SIG-M5 (cell line): ENCODE measurements at regions not wholly inside any gene's neighbourhood (a gene's known extent, or its start where the extent isn't known, plus 50 kb on each side); places are given as distances from the start of the nearest gene placed in this dataset.
"Not testable (repeated sequence)": the region's sequence is repeated elsewhere in the genome, so short reads cannot be mapped to it uniquely, and the experiment has no call there.

Experiments
- DNase-seq: peaks from one replicate; lab custom pipeline; 2025; lab: John Stamatoyannopoulos, UW

DNA sequence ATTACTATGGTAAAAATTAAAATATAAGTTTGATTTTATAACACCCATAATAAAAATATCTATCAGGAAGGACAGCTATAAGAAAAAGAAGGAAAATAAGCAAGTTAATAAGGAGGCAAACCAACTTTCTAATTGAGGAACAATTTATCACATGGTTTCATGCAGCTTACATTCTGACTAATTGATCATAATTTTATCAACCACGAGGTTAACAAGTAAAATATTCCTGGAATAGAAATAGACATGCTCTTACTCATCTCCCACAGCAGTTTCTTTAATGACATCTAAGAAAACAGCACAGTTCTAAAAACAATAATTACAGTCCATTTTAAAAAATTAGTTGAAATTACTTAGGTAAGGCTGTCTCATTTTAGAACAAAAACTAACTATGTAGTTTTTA is 130.8 kb upstream of the KRR1 start:
- DNase-seq, result no peak

DNA sequence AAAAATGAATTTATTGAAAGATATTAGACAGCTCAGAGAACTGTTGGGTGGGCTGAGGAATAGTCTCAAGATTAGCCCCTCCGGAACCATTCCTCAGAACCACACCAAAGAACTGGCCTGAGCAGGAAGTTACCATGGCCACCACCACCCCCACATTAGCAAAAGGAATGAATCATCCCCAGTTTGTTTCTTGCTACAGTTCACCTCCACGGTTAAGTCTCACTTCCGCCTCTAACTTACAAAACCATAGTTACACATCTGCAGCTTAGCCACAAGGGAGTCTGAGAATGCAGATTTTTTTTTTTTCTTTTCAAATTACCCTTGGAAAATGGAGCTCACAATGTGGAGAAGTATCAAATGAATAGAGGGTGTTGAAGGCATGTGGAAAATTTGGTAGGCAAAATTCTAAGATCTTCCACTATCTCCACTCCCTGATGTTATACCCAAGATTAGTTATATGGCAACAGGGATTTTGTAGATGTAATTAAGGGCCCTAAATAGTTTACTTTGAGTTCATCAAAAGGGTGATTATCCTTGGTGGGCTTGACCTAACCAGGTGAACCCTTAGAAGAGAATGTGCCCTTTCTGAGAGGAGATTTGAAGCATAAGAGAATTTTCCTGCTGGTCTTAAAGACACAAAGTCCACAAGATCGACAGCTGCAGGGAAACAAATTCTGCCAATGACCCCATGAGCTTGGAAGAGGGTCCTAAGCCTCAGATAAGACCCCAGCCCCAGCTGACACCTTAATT is 129.8 kb upstream of the KRR1 start:
- DNase-seq, result peak; percentile 81

DNA sequence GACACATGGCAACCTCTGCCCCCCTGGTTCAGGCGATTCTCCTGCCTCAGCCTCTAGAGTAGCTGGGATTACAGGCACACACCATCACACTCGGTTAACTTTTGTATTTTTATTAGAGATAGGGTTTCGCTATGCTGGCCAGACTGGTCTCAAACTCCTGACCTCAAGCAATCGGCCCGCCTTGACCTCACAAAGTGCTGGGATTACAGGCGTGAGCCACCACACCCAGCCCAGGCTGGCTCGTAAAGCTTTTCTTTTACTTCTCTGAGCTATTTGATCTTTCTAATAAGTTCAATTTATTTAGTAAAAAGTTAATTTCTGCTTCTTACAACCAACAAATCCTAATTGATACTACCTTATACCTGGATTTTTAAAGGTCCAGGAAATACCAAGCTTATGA is 127.4 kb upstream of the KRR1 start:
- no peak for DNase-seq

DNA sequence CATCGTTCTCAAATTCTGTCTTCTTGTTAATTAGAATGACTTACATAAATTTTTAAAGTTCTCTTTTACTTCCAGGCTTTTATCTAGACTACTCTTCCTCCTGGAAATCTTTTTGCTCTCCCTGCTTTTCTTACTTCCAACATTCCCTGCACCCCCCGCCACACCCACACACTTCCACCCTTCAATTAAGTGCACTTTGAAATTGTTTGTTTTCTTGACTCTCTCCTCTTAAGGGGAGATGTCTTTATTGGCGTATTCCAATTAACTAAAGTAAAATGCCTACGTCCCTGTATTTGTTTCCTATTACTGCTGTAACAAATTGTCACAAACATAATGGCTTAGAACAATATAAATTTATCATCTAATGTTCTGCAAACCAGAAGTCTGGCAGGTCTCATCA is 125.2 kb upstream of the KRR1 start:
- DNase-seq, result no peak

DNA sequence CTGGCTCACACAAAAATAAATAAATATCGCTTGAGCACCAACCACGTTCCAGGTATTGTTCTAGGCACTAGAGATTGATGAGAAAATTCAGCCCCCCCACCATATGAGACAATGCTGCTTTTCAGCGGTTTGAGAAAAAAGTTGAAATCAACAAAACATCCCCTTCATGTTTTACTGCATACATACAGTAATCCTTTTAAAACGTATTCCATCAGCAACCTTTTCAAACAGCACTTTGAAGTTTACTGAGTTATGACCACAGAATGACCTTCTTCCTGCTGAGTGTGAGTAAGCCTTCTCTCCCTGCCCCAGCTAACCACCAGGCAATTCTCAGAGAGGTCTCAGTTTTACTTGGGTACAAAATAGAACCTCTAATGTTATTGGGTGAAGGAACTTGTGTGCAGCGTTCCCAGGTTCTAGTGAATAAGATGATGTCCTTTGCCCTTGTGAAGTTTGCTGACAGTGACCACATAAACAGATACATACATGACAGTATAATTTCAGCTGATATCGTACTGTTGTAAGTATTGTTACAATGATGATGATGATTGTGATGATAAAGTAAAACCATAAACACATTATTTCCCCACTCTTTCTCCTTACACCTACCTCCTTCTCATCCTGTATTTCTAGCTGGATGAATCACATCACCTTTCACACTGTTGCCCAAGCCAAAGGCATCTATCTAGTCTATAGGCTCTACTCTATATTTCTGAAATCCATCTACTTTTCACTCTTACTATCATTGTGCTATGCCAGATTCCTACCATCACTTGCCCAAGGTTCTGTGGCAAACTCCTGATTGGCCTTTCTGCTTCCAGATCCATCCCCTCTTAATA is 124.4 kb upstream of the KRR1 start:
- no peak for DNase-seq

DNA sequence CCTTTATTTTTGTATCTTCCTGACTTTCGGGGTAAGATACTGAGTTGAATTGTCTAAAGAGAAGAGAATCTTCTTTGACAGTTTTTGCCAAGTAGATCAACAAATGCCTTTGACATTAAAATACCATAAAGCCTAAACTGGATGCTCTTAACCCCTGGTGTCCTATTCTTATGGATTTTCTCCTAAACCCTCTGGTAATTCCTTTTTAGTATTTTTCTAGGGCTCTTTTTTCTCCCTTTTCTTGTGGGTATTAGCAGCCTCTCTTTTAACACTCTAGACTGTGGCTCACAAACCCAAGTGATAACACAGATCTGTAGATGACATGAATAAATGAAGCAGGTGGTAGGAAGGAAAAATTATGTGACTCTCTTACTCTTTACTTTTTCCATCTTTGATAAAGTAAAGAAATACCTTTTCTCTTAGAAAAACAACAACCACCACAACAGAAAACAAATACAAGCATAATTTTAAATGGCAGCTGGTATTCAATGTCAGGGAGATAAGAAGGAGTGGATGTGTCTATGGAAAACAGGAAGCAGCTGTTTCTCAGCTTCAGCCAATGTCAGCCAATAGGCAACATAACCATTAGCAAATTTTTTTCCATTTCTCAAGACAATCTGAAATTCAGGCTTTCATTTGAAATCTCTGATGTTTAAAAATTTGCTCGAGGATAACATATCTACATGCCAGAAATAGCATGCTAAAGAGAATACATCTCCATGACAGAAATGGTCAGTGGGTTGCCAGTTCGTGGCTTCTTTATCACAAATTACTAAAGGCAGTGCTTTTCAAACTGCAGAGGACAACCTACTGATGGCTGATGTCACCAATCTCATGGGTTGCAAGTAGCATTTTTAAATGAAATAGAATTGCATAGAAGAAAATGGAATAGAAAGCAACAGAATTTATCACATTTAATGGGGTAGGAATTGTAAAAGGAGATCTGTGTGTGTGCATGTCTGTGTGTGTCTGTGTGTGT is 123.1 kb upstream of the KRR1 start:
- no peak for DNase-seq

DNA sequence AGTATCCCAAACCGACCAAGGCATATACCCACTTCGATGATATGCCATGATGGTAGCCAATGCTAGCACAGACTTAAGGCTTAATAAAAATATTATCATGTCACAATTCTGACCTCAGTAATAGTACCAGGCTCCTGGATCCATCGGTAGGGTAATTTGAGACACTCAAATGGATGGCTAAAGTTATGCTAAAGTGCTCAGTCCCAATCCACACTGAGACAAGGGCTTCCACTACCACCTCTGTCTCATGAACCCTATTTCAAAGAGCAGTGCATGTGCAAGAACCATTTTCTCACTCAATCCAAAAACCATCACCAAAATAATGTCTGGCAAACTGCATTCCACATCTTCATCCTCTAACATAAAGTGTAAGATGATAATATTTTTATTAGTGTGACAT is 122.4 kb upstream of the KRR1 start:
- no peak for DNase-seq

DNA sequence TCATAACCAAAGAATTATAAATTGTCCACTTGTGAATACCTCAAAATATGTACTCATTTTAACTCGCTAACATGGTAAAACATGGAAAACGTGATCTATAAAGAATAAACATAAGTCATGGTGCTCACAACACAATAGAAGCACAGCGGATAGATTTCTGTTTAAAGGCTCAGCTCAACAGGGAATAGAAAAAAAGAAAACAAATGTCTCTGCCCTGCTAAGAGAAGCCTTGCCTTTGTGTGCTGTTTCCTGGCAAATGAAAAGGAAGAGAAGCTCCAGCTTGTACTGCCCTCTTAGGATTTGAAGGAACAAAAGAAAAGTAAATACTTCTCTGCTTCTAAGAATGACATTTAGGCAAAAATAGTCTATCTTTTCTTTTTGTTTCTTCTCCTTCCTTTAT is 121.0 kb upstream of the KRR1 start:
- DNase-seq, result no peak

DNA sequence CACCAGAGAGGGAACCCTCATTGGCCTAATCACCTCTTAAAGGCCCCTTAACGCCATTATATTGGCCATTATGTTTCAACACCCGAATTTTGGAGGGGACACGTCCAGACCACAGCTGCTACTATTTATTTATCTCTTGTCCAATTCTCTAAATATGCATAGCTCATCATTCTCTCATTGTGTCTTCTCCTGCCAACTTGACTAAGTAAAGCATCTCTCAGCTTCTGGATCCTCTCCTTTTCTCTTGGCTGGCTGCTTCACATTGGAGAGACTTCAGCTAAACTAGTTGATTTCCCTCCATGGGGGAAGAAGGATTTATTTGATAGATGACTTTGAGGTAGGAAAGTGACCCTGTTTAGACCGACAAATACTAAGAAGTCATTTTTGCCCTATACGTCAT is 120.4 kb upstream of the KRR1 start:
- no peak for DNase-seq

DNA sequence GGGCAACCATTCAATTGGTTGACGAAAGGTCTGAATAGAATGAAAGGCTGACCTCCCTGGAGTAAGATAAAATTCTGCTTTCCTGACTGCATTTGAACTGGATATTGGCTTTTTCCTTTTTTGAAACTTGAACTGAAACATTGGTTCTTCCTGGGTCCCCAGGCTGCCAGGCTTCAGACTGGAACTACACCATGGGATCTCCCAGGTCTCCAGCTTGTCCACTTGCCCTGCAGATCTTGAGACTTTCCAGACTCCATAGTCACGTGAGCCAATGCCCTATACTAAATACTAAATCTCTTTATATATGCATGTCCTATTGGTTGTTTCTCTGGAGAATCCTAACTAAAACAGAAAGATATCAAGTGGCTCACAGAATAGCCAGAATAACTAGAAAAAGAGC is 118.7 kb upstream of the KRR1 start:
- DNase-seq, result no peak

DNA sequence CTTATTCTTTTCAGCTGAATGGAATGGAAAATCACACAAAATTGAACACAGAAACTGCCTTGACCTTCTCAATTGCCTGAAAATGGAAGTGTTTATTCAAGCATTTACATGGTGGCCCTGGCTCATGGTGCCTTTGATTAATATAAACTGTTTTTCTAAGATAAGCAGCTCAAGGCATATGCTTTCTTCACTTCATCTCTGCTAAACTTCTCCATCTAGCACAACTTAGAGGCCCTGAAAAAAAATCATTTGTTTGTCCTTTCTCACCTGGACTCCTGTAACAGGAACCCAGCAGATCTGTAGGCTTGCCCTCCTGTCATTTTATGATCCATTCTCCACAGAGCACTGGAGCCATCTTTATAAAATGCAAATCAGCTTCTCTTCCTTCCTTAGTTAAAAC is 117.5 kb upstream of the KRR1 start:
- no peak for DNase-seq

DNA sequence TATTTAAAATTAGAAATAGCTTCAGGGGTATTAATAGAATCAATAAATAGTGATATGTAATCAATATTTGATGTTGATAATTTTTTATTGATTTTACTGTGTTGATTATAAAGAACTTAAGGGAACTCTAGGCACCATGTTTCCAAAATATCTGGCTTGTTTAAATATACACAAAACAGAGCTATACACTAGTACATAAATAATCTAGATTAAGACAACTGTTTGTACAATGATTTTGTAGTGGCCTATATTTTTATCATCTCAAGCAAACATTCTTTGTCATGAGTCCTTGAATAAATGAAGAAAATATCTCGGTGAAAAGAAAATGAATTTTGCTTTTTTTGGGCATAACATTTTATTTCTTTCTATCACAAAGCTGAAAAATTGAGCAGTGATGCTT is 117.1 kb upstream of the KRR1 start:
- DNase-seq, result no peak

DNA sequence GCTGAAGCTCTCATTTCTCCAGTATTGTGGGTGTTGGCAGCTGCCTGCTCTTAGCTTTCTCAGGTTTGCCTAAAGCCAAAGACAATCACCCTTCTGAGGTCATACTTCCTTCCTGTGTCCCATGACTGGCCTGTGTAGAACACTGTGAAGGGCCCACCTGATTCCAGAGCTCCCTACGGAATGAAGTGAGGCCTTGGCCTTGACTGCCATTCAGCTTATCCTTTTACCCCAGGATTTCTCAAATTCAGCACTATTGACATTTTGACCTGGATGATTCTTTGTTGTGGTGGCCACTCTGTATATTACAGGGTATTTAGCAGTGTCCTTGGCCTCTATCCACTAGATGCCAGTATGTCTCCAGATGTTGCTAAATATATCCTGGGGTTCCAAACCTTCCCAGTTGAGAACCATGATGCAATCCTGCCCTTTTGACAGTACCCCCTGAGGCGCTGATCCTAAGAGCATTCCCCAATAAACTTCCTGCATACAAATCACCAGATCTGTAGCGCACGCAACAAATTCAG is 112.3 kb upstream of the KRR1 start:
- DNase-seq, result no peak

DNA sequence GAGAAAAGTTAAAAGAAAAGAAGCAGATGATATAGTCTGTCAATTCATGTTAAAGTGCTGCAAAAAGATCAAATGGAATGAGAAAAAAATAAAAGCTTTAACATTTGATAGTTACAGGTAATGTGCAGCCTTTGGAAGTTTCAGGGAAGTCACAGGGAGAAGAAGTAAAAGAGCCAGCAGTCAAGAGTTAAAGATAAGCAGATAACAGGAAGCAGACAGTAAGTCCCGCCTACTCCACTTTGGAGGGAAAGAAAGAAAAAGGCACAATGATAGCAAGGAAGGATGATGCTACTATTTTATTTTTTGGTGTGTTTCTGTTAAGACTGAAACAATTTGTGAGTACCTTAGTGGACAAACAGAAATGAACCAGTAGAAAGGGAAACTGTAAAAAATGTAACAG is 111.1 kb upstream of the KRR1 start:
- no peak for DNase-seq

DNA sequence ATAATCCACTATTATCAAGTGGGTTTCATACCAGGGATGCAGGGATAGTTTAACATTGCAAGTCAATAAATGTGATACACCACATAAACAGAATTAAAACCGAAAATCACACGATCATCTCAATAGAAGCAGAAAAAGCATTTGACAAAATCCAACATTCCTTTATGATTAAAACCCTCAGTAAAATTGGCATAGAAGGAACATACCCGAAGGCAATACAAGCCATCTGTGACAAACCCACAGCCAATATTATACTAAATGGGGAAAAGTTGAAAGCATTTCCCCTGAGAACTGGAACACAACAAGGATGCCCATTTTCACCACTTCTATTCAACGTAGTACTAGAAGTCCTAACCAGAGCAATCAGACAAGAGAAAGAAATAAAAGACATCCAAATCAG is 103.0 kb upstream of the KRR1 start:
- DNase-seq, result not testable (repeated sequence)

DNA sequence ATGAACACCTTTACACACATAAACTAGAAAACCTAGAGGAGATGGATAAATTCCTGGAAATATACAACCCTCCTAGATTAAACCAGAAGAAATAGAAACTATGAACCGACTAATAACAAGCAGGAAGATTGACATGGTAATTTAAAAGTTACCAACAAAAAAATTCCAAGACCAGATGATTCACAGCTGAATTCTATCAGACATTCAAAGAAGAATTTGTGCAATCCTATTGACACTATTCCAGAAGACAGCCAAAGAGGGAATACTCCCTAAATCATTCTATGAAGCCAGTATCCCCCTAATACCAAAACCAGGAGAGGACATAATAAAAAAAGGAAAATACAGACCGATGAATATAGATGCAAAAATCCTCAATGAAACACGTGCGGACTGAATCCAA is 102.6 kb upstream of the KRR1 start:
- DNase-seq, result no peak

DNA sequence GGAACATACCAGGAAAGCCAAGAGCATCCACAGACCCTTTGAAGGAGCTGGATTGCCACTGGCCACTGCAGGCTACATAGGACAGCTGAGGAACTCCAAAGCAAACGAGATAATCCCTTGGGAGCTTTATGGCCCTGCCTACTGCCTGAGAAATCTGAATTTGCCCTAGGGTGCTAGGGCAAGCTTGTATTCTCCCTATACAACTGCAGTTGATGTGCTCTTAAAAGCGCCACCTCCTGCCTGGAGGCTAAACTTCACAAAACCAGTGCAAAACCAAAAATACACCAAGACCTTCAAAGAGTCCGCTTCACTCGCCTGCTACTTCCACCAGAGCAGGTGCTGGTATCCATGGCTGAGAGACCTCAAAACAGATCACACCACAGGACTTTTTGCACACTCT is 99.6 kb upstream of the KRR1 start:
- no peak for DNase-seq

DNA sequence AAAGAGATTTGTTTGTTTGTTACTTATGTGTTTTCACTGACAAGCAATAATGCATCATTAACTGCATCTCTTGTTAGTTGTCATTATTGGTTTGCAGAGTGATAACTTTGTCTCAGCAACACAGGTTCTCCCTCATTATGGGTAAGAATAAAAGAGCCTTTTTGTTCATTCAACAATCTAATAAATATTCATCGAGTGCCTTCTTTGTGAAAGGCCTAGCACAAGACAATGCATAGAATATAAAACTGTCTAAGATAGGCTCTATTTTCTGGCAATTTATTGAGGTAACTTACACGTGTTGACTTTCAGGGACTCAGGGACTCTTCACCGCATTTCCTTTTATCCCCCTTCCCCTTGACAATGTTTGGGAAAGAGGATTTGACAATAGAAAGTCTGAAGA is 95.5 kb upstream of the KRR1 start:
- no peak for DNase-seq

DNA sequence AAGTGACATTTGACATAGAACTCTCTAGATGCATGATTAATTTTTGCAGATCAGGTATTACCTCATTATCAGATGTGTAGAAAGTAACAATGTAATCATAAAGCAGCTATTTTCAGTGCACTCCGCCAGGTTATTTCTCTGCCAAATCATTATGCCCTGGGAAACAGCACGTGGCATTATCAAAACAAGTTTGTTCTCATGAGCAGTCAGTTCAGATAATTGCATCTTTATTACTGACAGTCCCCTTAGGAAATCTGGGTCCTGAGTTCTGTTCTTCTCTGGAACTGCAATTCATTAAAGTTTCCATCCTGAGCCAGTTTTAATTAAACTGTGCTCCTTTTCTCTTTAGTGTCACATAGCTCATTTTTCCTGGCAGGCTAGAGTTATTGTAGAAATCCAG is 94.7 kb upstream of the KRR1 start:
- no peak for DNase-seq

DNA sequence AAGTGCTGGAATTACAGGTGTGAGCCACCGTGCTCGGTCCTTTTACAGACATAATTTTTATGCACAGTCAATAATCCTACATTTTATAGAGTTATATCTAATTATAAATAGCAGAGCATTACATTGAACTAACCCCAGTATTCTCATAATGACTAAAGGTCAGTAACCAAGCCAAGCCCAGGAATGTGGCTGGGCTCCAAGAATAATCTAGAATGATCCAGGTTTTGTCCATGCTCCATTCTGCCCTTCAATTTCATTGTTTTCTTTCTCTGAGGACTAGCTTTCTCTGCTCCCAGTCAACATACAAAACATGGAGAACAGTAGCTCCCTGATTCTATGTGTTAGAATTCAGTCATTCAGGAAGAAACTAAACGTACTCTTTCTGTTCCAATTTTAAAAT is 92.1 kb upstream of the KRR1 start:
- DNase-seq, result no peak

DNA sequence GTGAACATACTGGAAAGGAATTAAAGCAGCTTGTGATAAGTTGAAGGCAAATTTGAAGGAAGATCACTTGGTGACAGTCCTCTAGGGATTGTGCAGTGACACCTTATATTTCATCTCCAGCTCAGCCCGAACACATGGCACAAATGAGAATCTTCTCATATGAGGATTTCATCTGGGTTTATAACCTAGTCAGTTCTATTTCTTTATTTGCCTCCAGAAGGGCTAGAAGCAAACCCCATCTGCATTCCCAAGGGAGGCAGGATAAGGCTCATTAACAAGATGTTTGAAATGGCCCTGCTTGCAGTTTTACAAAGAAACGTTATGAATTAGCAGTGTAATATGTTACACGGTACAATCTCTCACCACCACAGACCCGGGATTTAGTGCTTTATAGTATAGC is 90.7 kb upstream of the KRR1 start:
- no peak for DNase-seq

DNA sequence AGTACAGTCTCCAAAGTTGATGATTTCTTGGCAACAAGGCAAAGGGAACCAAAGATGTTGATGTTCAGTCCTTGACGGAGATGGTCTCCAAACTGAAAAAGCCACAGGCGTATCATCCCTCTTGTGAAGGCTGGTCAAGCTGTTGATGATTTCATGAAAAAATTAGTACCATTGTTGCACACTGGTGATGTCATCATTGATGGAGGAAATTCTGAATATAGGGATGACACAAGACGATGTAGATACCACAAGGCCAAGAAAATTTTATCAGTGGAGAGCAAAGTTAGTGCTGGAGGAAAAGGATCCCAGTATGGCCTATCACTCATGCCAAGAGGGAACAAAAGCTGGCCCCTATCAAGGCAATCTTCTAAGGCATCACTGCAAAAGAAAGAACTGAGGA is 88.7 kb upstream of the KRR1 start:
- no peak for DNase-seq
